Medulla oblongata (tissue), 1 donor: ENCODE measurements at regions not wholly inside any gene's neighbourhood (a gene's known extent, or its start where the extent isn't known, plus 50 kb on each side); places are given as distances from the start of the nearest gene placed in this dataset.

Experiments used
- DNase-seq: peaks from one replicate; pipeline ENCODE4 v3.0.0-alpha.2; 2015; ENCODE audit errors: extremely low spot score

DNA sequence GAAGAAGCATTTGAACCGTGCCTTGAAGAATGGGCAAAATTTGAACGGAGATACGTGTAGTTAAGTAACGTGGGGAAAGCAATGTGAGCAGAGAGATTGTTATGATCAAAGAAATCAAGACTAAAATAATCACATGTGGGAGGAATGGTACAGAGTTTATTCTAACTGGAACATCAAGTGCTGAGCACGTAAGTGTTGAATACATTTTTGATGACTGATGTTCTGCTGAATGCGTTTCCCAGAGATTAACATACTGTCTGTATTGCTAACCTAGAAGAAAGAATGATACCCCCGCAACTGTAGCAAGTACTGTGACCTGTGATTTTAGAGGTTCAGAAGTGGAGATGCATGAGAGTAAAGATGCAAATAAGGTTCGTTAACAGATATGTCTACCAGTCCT, 146.9 kb upstream of the EPHA7 start:
- no peak for DNase-seq

DNA sequence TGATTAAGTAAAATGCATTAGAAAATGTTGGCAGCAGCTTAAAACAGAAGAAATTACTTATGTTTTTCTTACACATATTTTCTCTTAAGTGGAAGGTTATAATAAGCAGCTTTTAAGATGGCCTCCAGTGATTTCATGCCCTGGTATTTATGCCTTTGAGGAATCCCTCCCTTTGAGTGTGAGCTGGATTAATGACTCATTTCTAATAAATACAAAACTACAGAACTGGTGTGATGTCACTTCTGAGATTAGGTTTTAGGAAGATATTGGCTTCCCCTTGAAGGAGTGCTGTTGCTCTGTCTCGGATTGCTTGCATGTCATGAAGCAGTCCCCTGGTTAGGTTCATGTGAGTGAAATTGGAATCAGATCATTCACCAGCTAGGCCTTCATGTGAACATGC, 143.2 kb upstream of the EPHA7 start:
- no peak for DNase-seq

DNA sequence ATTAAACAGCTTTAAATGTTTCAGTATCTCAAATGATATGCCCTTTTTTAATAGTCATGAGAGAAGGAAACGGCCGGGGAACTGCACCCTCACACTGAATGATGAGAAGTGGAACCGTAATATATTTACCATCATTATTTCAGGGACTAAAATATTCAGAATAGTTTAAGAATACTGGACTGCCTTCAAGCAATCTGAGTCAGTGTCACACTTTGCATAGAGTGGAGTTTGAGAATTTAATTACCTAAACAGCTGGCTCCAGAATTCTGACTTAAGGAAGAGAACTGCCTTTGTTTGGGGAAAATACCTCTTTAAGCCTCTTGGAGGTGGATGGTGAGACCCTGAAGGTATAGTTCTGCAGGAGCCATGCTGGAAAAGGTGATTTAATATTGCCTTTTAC, 135.9 kb upstream of the EPHA7 start:
- no peak for DNase-seq

DNA sequence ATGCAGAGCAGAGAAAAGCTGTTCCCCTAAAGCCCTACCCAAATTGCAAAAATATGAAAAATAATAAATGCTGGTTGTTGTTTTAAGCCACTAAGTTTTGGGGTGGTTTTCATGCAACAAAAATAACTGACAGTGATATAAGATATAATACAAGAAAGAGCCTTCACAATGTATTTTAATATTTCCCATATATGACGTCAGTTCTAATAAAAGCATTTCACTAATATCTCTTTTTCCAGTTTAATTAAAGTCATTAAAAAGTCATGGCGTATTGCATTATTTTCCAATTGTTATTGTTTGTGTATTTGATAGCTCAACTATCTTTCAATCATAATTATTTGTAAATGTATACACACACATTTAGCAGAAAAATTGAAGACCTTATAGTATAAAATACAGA, 134.7 kb upstream of the EPHA7 start:
- DNase-seq: no peak

DNA sequence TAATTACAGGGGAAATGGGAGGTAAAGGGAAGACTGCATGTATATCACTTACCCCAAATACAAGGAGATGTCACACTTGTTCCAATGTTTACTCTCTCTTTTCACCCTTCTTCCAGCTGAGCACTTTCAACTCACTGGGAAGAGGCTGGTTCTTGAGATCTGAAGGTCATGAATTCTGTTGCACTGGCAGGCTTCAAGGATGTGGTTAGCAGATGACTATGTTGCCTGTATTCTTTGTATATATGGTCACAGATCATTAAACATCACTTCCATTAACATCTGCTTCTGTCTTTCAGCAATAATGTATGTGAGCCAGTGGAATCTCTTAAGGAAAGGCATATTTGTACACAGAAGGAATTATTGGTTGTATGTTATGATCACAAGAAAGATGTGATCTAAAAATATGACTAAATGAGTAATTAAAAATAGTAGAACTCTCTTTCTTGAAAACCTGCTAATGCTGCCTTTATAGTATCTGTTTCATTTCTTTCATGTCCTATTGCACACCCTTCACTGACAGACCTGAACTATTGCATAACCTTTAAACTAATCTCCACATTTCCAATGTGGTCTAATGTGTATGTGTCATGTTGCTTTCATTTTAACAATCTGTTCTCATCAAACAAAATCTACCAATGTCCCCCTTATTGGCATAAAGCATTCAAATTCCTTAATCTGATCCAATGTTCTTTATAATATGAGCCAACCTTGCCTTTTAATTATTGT, 131.4 kb upstream of the EPHA7 start:
- DNase-seq: no peak

DNA sequence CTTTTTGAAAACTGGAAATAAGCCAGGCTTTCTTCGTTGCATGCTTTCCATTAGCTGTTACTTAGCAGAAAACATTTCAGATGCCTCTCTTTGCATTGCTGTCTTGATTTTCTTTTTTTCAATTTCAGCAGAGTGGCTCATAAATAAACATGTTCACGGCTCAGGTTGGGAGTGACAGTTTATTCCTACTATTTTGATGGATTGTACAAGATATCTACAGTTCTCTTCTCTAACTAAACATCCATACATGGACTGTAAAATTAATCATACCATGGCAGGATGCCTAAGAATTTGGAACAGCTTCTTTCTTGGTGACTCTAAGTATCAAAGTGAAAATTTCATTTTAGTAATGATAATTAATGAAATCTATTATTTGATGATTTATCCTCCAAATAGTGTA, 130.5 kb upstream of the EPHA7 start:
- DNase-seq: no peak

DNA sequence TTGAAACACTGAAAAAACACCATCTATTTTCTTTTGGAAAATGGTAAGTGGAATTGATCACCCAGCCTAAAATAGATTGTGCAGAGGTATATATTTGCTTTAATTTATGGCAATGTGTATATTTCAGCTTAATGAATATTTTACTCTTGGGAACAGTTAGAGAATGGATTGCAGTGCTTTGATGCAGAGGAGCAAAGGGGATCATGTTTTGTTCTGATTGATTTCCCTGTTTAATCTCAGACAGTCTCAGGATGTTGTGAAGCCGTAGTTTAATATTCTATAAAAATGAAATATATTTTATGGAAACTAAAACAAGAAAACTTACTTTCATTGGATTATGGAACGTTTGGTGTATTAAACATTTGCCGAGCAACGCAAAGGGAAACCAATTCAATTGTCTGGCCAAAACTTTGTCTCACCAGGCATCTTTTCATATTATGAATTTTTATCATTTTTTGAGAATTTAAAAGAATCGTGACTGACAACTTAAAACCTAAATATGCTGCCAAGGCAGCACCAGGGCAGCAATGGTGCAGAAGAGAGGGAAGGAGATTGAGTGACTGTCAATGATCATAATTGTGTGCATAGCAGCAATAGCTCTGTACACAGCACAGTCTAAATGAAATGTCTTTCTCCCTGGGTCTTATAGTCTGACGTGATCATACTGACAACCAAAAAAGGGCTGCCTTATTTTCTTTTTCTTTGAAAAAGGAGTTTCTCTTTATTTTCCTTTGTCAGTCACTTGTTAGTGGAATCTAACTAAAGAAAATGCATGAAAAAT, 105.5 kb upstream of the EPHA7 start:
- no peak for DNase-seq

DNA sequence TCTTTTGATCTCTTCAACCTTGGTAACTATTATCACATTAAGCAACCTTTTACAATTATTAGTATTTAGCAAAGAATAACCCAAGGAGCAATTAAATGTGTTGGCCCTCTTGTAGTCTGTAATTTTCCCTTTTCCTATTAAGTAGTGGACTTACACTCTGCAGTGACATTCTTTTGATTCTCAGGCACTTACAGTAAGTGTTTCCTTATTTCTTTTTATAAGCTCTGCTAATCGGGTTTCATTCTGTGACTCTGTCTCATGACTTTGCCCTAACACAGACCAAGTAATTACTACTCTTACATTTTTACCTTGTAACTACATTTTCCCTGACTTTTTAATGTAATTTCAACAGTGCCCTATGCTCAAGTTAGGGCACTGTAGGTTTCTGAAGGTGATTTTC, 104.0 kb upstream of the EPHA7 start:
- DNase-seq: no peak

DNA sequence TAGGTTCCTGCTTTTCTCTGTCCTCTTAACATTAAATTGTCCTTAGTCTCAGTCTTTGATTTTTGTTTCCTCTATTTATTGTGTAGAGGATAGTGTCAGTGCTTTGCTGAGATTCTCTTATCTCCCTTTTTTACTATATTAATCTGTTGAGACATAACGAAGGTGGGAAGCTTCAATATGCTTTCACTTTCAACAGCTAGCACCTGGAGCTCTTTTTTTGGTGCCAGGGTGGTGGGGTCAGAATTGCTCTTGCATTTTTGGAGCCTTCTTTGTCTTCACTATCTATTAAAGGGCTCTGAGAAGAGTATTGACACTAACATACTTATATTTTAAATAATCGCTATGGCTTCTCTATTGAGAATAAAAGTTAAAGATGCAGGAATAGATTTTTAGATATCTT, 97.1 kb upstream of the EPHA7 start:
- no peak for DNase-seq

DNA sequence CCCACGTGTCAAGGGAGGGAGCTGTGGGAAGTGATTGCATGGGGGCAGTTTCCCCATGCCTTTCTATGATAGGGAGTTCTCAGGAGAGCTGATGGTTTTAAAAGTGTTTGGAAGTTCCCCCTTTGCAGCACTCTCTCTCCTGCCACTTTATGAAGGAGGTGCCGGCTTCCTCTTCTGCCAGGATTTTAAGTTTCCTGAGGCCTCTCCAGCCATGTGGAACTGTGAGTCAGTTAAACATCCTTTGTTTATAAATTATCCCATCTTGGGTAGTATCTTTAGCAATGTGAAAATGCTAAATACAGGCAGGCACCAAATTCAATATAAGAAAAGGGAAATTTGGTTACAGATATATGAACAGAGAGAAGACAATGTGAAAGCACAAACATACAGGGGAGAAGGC, 96.4 kb upstream of the EPHA7 start:
- DNase-seq: no peak

DNA sequence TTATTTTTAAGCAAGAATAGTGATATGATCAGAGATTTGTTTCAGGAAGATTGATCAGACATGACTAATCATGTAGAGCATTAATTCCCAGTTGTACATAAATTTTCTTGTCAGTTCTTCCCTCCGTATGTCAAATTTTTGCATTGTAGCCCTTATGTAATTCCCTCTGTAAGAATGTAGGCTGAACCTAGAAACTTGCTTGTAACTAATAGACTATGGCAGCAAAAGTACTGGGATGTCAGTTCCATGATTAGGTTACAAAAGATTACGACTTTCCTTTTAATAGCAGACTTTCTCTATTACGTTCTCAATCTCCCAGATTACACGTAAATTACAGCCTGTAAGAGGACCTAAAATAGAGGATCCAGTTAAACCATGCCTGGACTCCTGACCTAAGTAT, 79.4 kb upstream of the EPHA7 start:
- no peak for DNase-seq

DNA sequence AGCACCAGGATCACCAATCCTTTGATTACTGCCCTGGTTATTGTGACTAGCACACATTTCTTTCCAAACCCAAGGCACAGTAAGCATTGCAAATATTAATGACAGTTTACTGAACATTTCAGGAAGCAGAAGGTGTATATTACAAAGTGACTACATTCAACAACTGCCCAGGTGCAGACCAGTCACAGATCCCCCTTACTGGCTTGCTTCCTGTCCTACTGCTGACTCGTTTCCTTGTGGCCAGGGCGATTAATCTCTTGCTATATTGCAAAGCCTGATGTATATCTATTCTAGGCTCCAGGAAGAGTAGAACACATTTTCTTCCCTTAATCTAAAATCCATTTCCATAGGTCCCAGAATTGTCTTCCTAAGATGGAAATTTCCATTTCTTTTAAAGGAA, 77.2 kb upstream of the EPHA7 start:
- no peak for DNase-seq

DNA sequence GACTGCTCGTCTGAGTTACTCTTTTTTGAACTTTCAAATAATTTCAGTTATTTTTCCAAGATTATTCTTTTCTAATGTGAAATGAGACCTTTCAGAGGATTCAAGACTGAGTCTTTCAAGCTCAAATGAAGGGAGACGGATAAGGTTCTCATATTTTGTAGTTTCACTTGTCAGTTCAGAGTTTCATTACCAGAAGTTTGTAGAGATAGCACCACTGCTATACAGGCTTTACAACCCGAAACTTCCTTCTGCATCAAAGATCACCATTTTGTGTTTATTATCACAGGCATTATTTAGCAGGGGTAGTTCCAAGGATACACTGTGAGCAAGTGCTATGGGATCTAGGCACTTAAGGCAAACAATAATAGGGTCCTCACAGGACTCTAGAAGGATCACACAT, 74.7 kb upstream of the EPHA7 start:
- no peak for DNase-seq

DNA sequence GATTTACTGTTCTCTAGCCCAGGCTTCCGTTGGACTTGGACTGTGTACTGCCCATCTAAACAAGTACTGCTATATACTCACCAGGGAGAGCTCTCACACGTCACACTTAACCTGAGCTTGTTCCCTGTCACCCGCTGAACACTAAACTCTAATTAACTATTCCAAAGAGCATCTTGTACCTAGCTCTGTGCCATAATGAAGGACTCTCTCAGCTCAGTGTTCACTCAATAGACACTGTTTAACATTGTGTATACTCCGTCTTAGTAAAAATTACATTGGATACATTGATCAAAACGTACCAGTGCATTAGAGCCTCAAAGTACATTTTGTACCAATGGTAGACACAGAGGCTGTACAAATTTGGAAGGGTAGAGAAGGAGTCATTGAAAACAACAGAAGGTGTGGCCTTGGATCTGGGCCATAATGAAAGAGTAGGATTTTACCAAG, 55.4 kb upstream of the EPHA7 start:
- DNase-seq: no peak

DNA sequence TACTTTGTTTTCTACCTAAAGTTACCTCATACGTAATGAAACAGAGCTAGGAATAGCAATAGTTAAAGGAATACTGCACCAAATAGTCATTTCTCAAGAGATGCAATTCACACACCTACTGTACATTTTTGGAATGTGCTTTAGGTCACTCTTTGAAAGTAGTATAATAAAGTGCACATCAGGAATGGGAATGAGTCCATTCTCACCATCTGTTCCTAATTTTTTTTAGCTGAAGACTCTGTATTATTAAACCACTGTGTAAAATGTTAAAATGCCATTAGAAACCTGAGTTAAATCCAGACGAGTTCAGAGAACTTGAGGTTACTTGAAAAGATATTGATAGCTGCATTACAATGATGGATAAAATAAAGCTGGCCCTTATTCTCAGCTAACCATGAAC, 51.9 kb upstream of the EPHA7 start:
- DNase-seq: no peak
